Keratinocyte (primary cell): ENCODE measurements at regions not wholly inside any gene's neighbourhood (a gene's known extent, or its start where the extent isn't known, plus 50 kb on each side); places are given as distances from the start of the nearest gene placed in this dataset.

Source experiments
- DNase-seq: peaks from one replicate; pipeline ENCODE4 v3.0.0-alpha.2; 2011; ENCODE audit warnings: low read depth, missing footprints, low spot score
- FAIRE-seq: peaks from 2 replicates; lab custom pipeline; 2011; peaks lifted over from hg19 to GRCh38; lab: Jason Lieb, UNC
- H2AFZ ChIP-seq: 2 replicates; pipeline ENCODE4 v1.6.0; 2012; ENCODE audit warnings: low read length, control low read depth, inconsistent platforms; ENCODE audit not compliant: control insufficient read depth
- H3K27ac ChIP-seq: 2 replicates; pipeline ENCODE4 v1.5.1; 2011; ENCODE audit warnings: low read length; ENCODE audit not compliant: control insufficient read depth, insufficient read depth
- H3K27me3 ChIP-seq: 3 replicates; pipeline ENCODE4 v1.6.0; 2011; ENCODE audit warnings: low read length; ENCODE audit not compliant: control insufficient read depth, insufficient read depth; ENCODE audit errors: extremely low read depth
- H3K36me3 ChIP-seq, 2 experiments: 2 replicates in 1 of 2; 3 replicates in 1 of 2; pipeline ENCODE4 v1.5.1; 2011; ENCODE audit warnings: low read length in 2 of 2, mild to moderate bottlenecking in 1 of 2; ENCODE audit not compliant: control insufficient read depth in 2 of 2, insufficient read depth in 2 of 2; ENCODE audit errors: extremely low read depth in 1 of 2
- H3K4me1 ChIP-seq: 3 replicates; pipeline ENCODE4 v1.5.1; 2011; ENCODE audit warnings: low read length; ENCODE audit not compliant: control insufficient read depth, insufficient read depth; ENCODE audit errors: extremely low read depth
- H3K4me2 ChIP-seq: 3 replicates; pipeline ENCODE4 v1.6.0; 2011; ENCODE audit warnings: low read depth, low read length; ENCODE audit not compliant: control insufficient read depth, insufficient read depth; ENCODE audit errors: extremely low read depth
- H3K4me3 ChIP-seq, 3 experiments: fragments of 200-600 bp in 1 of 3; sonication (generic) in 1 of 3; 2 replicates in 2 of 3; 3 replicates in 1 of 3; pipeline ENCODE4 v1.5.1; 2011 to 2016; ENCODE audit warnings: low read length in 3 of 3, mild to moderate bottlenecking in 3 of 3, control low read depth in 2 of 3, inconsistent platforms in 1 of 3, low read depth in 1 of 3, mixed read lengths in 1 of 3, mixed run types in 1 of 3, moderate library complexity in 1 of 3; ENCODE audit not compliant: control insufficient read depth in 2 of 3, insufficient read depth in 2 of 3; ENCODE audit errors: extremely low read depth in 1 of 3
- H3K79me2 ChIP-seq: 2 replicates; pipeline ENCODE4 v1.6.0; 2012; ENCODE audit warnings: low read length; ENCODE audit not compliant: control insufficient read depth, insufficient read depth
- H3K9ac ChIP-seq: 3 replicates; pipeline ENCODE4 v1.6.0; 2011; ENCODE audit warnings: low read length; ENCODE audit not compliant: control insufficient read depth, insufficient read depth; ENCODE audit errors: extremely low read depth
- H3K9me1 ChIP-seq: 3 replicates; pipeline ENCODE4 v1.6.0; 2011; ENCODE audit warnings: low read length; ENCODE audit not compliant: control insufficient read depth, insufficient read depth; ENCODE audit errors: extremely low read depth
- H3K9me3 ChIP-seq: 2 replicates; pipeline ENCODE4 v1.5.1; 2012; ENCODE audit warnings: low read depth, low read length; ENCODE audit not compliant: control insufficient read depth
- H4K20me1 ChIP-seq: 3 replicates; pipeline ENCODE4 v1.6.0; 2011; ENCODE audit warnings: low read length; ENCODE audit not compliant: control insufficient read depth, insufficient read depth; ENCODE audit errors: extremely low read depth
- EZH2 ChIP-seq: IDR thresholded peaks from one replicate; pipeline ENCODE4 v1.6.1; 2012; ENCODE audit warnings: inconsistent platforms, mild to moderate bottlenecking, low read length, moderate library complexity
- dilution Hi-C: fragments of 300-500 bp; cut with MboI; formaldehyde crosslinking; loops from one replicate; pipeline ENCODE4 v1.7.0; 2020; ENCODE audit warnings: low sequenced_read_pairs; ENCODE audit not compliant: extremely low pct_ligation_motif_present
- TF ChIP-seq, protein P1 (sequence below), 3 experiments: IDR thresholded peaks in 1 of 3; conservative IDR thresholded peaks in 1 of 3; optimal IDR thresholded peaks in 1 of 3; 2 replicates in 2 of 3; 3 replicates in 1 of 3; pipeline versions ENCODE3 to v1.5.1; 2011; ENCODE audit warnings: low read length in 3 of 3, mild to moderate bottlenecking in 3 of 3, moderate library complexity in 2 of 3, control low read depth in 1 of 3, inconsistent platforms in 1 of 3; ENCODE audit not compliant: insufficient read depth in 2 of 3; ENCODE audit errors: extremely low read depth in 1 of 3

DNA sequence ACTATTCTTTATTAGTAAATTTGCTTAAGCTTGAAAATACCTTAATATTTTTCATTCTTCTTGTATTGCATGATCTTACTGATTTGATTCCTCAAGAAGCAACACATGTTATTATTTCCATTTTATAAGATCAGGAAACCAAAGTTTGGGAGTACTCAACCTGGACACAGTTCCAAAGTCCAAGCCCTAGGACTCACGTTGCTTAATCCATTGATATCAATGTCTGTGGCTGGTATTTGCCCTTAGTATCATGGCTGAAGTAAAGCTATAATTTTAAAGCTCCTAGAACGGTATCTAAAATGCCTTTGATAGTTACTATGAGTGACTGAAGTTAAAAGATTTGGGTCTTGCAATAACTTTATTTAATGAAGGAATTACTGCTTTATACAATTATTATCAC is 1045.3 kb downstream of the TUSC7 start:
- no peak overlapping the region for H2AFZ ChIP-seq
- no peaks in the 10 kb centered on the region for H3K27me3 ChIP-seq
- dilution Hi-C loops, result no loop called here

DNA sequence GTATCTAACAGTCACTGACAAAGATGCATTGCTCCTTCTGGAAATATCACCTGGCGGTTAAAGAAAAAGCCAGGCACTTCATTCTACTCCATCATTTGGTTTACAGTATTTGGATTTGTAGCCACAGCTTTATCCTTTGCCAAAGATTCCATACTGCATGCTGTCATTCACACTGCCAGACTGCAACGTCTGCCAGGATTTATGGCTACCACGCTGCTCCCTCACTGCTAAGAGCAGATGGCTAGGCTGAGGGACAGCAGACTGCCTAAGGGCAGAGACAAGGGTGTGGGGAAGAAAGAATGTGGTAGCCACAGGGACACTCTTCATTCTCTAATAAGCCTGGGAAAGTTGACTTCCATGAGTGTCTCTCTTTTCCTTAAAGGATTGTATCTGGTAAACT is 1047.0 kb downstream of the TUSC7 start:
- H4K20me1 ChIP-seq, result no peaks in the 10 kb centered on the region
- no peak overlapping the region for H3K9ac ChIP-seq
- no peaks in the 10 kb centered on the region for H3K4me1 ChIP-seq
- no peak overlapping the region for H3K27ac ChIP-seq
- dilution Hi-C loops, result no loop called here
- no peak overlapping the region for H3K4me2 ChIP-seq
- H3K9me3 ChIP-seq, result no peaks in the 10 kb centered on the region
- H2AFZ ChIP-seq, result no peak overlapping the region
- H3K9me1 ChIP-seq, result no peaks in the 10 kb centered on the region
- FAIRE-seq (no peak), DNase-seq (no peak)
- no peaks in the 10 kb centered on the region for H3K36me3 ChIP-seq
- no peaks in the 10 kb centered on the region for H3K79me2 ChIP-seq
- TF ChIP-seq, protein P1, sequence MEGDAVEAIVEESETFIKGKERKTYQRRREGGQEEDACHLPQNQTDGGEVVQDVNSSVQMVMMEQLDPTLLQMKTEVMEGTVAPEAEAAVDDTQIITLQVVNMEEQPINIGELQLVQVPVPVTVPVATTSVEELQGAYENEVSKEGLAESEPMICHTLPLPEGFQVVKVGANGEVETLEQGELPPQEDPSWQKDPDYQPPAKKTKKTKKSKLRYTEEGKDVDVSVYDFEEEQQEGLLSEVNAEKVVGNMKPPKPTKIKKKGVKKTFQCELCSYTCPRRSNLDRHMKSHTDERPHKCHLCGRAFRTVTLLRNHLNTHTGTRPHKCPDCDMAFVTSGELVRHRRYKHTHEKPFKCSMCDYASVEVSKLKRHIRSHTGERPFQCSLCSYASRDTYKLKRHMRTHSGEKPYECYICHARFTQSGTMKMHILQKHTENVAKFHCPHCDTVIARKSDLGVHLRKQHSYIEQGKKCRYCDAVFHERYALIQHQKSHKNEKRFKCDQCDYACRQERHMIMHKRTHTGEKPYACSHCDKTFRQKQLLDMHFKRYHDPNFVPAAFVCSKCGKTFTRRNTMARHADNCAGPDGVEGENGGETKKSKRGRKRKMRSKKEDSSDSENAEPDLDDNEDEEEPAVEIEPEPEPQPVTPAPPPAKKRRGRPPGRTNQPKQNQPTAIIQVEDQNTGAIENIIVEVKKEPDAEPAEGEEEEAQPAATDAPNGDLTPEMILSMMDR (optimal IDR thresholded peaks at IDR 0.05 in 1 of 3, IDR thresholded peaks at IDR 0.05 in 1 of 3, conservative IDR thresholded peaks at IDR 0.05 in 1 of 3; ENCODE audit: extremely low read depth in 1 of 3, insufficient read depth in 2 of 3, low read length in 3 of 3), result no peak
- no peak for TF ChIP-seq EZH2
- no peaks in the 10 kb centered on the region for H3K27me3 ChIP-seq
- H3K4me3 ChIP-seq, result no peak overlapping the region

More for the DNA sequence above, 1045.3 kb downstream of the TUSC7 start:
- H4K20me1 ChIP-seq, result no peaks in the 10 kb centered on the region
- no peaks in the 10 kb centered on the region for H3K9me3 ChIP-seq
- H3K27ac ChIP-seq, result no peak overlapping the region
- H3K4me2 ChIP-seq, result no peak overlapping the region
- H3K9me1 ChIP-seq, result no peaks in the 10 kb centered on the region
- H3K4me1 ChIP-seq, result no peaks in the 10 kb centered on the region
- H3K36me3 ChIP-seq, result no peaks in the 10 kb centered on the region
- FAIRE-seq, result no peak
- H3K9ac ChIP-seq, result no peak overlapping the region
- no peaks in the 10 kb centered on the region for H3K79me2 ChIP-seq
- no peak overlapping the region for H3K4me3 ChIP-seq
- no peak for DNase-seq
- TF ChIP-seq, protein P1 (optimal IDR thresholded peaks at IDR 0.05 in 1 of 3, IDR thresholded peaks at IDR 0.05 in 1 of 3, conservative IDR thresholded peaks at IDR 0.05 in 1 of 3; ENCODE audit: extremely low read depth in 1 of 3, insufficient read depth in 2 of 3, low read length in 3 of 3), result no peak
- no peak for TF ChIP-seq EZH2
